Naive thymus-derived CD8-positive, alpha-beta T cell (primary cell): ENCODE measurements at regions not wholly inside any gene's neighbourhood (a gene's known extent, or its start where the extent isn't known, plus 50 kb on each side); places are given as distances from the start of the nearest gene placed in this dataset.

Source experiments
- ATAC-seq, 2 donors: fragments of 150-1000 bp; cut with Tn5 transposase in 1 of 2; sonication (Bioruptor Pico), chemical (Tn5 transposase) in 1 of 2; 1 replicate in 1 of 2; 2 replicates in 1 of 2; pipeline ENCODE4 v1.10.0; 2021; ENCODE audit warnings: mild to moderate bottlenecking in 2 of 2, moderate library complexity in 2 of 2
- POLR2A ChIA-PET: fragments of 350-600 bp; sonication (Branson Sonifier 250); formaldehyde crosslinking; loops from one replicate; lab custom pipeline; 2021; ENCODE audit warnings: antibody characterized with exemption; lab: Charles Lee
- DNase-seq, 10 donors: peaks; one replicate each; pipeline versions ENCODE4 v3.0.0 to v3.0.0-alpha.2; 2020 to 2022
- H3K27ac Mint-ChIP-seq, 10 donors: one replicate each; pipeline ENCODE4 v1.8.0; 2020 to 2022; ENCODE audit warnings: mild to moderate bottlenecking in 10 of 10, mixed read lengths in 10 of 10, moderate library complexity in 4 of 10, inconsistent platforms in 1 of 10
- H3K27me3 Mint-ChIP-seq, 5 donors: one replicate each; pipeline ENCODE4 v1.8.0; 2021 to 2022; ENCODE audit warnings: mixed read lengths in 5 of 5
- H3K36me3 Mint-ChIP-seq, 3 donors: one replicate each; pipeline ENCODE4 v1.8.0; 2020 to 2022; ENCODE audit warnings: mixed read lengths in 3 of 3, mild to moderate bottlenecking in 2 of 3, inconsistent platforms in 1 of 3
- H3K4me1 Mint-ChIP-seq, 4 donors: one replicate each; pipeline ENCODE4 v1.8.0; 2021 to 2022; ENCODE audit warnings: mixed read lengths in 4 of 4
- H3K4me3 Mint-ChIP-seq, 10 donors: one replicate each; pipeline ENCODE4 v1.8.0; 2020 to 2022; ENCODE audit warnings: mild to moderate bottlenecking in 10 of 10, mixed read lengths in 10 of 10, moderate library complexity in 6 of 10, inconsistent platforms in 1 of 10
- H3K9me3 Mint-ChIP-seq, 9 donors: one replicate each; pipeline ENCODE4 v1.8.0; 2020 to 2022; ENCODE audit warnings: mixed read lengths in 9 of 9, mild to moderate bottlenecking in 3 of 9, inconsistent platforms in 1 of 9, moderate library complexity in 1 of 9

DNA sequence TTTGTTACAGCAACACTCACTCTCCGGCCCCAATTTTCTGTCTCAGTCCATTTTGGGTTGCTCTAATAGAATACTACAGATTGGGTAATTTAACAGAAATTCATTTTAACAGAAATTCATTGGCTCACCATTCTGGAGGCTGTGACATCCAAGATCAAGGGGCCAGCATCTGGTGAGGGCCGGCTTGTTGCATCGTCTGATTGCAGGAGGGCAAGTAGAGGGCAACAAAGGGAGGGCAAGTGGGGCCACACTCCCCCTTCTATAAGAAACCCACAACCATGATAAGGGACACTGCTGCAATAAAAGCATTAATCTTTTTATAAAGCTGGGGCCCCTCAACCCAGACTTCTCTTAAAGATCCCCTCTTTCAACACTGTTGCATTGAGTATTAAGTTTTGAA, 260.1 kb upstream of the TMPRSS15 start:
- H3K27me3 Mint-ChIP-seq = no peaks in the 10 kb centered on the region
- POLR2A ChIA-PET = no interaction called here
- no peak overlapping the region for H3K4me3 Mint-ChIP-seq
- DNase-seq = no peak
- H3K9me3 Mint-ChIP-seq = peaks cover 0 to 13% (median 3%) of the 10 kb centered on the region in 9 donors
- no peaks in the 10 kb centered on the region for H3K4me1 Mint-ChIP-seq
- no peak for ATAC-seq
- no peak overlapping the region for H3K27ac Mint-ChIP-seq
- H3K36me3 Mint-ChIP-seq = no peaks in the 10 kb centered on the region

- DNase-seq = no peak
- no peak for ATAC-seq
- H3K4me1 Mint-ChIP-seq = no peaks in the 10 kb centered on the region
- no peak overlapping the region for H3K27ac Mint-ChIP-seq
- H3K9me3 Mint-ChIP-seq = peaks cover 0 to 19% (median 6%) of the 10 kb centered on the region in 9 donors
- H3K36me3 Mint-ChIP-seq = no peaks in the 10 kb centered on the region
- H3K27me3 Mint-ChIP-seq = no peaks in the 10 kb centered on the region
- H3K4me3 Mint-ChIP-seq = no peak overlapping the region
- POLR2A ChIA-PET = no interaction called here
These were observed 263.1 kb upstream of the TMPRSS15 start for GRCh38 chr21:18666725-18667124.

GRCh38 chr21:18673789-18674188, 270.2 kb upstream of the TMPRSS15 start:
- H3K36me3 Mint-ChIP-seq = no peaks in the 10 kb centered on the region
- H3K27me3 Mint-ChIP-seq = no peaks in the 10 kb centered on the region
- no peak overlapping the region for H3K27ac Mint-ChIP-seq

DNA sequence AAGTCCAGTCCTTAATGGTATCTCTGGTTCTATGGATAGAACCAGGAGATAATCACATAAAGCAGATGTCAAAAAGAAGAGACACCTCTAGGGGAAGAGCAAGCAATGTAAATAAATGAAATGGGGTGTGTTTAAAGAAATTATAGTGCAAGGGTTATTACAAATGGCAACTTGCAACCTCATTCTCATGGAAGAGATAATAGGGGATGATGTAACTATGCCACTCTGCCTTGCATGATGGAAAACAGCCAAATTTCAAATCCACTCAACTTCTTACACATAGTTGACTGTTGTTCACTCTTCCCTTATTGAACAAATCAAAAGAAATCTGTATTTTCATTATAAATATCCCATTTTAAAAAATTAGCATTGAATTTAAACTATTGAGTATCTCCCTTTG, 274.0 kb upstream of the TMPRSS15 start:
- POLR2A ChIA-PET = no interaction called here

More at GRCh38 chr21:18673789-18674188, 270.2 kb upstream of the TMPRSS15 start:
- H3K4me3 Mint-ChIP-seq = no peak overlapping the region
- ATAC-seq (no peak), DNase-seq (no peak)
- H3K9me3 Mint-ChIP-seq = peaks cover 2 to 21% (median 8%) of the 10 kb centered on the region in 9 donors
- H3K4me1 Mint-ChIP-seq = no peaks in the 10 kb centered on the region
- POLR2A ChIA-PET = no interaction called here

GRCh38 chr21:18705971-18706370, 302.4 kb upstream of the TMPRSS15 start:
- Mint-ChIP-seq H3K4me3 (no peak overlapping the region), H3K4me1 (no peaks in the 10 kb centered on the region), H3K9me3 (peaks cover 0 to 20% (median 4%) of the 10 kb centered on the region in 9 donors), H3K27me3 (no peaks in the 10 kb centered on the region), H3K27ac (no peak overlapping the region), H3K36me3 (no peaks in the 10 kb centered on the region)
- DNase-seq (no peak), ATAC-seq (no peak)
- POLR2A ChIA-PET = no interaction called here

More for the DNA sequence above, 274.0 kb upstream of the TMPRSS15 start:
- no peak for ATAC-seq
- H3K9me3 Mint-ChIP-seq = peaks cover 0 to 23% (median 5%) of the 10 kb centered on the region in 9 donors
- no peak for DNase-seq
- H3K27me3 Mint-ChIP-seq = no peaks in the 10 kb centered on the region
- no peak overlapping the region for H3K4me3 Mint-ChIP-seq
- H3K36me3 Mint-ChIP-seq = no peaks in the 10 kb centered on the region
- no peaks in the 10 kb centered on the region for H3K4me1 Mint-ChIP-seq
- H3K27ac Mint-ChIP-seq = no peak overlapping the region

DNA sequence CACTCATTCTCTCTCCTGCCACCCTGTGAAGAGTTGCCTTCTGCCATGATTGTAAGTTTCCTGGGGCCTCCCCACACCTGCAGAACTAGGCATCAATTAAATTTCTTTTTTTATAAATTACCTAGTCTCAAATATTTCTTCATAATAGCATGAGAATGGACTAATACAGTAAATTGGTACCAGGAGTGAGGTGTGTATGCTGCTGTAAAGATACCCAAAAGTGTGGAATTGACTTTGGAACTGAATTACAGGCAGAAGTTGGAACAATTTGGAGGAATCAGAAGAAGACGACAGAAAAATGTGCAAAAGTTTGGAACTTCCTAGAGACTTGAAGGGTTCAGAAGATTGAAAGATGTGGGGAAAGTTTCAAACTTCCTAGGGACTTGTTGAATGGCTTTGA, 308.1 kb upstream of the TMPRSS15 start:
- H3K27me3 Mint-ChIP-seq = no peaks in the 10 kb centered on the region
- H3K4me1 Mint-ChIP-seq = no peaks in the 10 kb centered on the region
- H3K36me3 Mint-ChIP-seq = no peaks in the 10 kb centered on the region
- POLR2A ChIA-PET = no interaction called here
- H3K27ac Mint-ChIP-seq = no peak overlapping the region
- DNase-seq (no peak), ATAC-seq (no peak)
- H3K4me3 Mint-ChIP-seq = no peak overlapping the region
- peaks cover 0 to 26% (median 5%) of the 10 kb centered on the region in 9 donors for H3K9me3 Mint-ChIP-seq

DNA sequence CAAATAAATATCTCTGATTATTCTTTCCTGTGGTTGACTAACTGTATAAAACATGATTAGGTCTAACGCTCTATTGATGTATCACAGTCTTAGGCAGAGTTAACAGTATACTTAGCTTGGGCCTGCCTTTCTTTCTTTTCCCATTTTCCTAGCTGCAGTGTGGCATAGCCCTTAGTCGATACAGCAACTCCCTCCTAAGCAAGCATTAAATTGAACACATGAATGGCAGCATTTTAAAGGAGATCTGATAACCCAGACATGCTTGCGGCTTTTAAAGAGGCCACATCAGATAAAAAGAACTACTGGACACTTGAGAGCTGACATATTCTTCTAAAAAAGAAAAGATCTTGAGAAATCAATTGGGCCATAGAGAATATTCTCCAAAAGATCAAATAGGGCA, 312.0 kb upstream of the TMPRSS15 start:
- Mint-ChIP-seq H3K27me3 (no peaks in the 10 kb centered on the region), H3K4me1 (no peaks in the 10 kb centered on the region), H3K27ac (no peak overlapping the region), H3K9me3 (peaks cover 0 to 26% (median 0%) of the 10 kb centered on the region in 9 donors), H3K4me3 (no peak overlapping the region), H3K36me3 (no peaks in the 10 kb centered on the region)
- ATAC-seq (no peak), DNase-seq (no peak)
- POLR2A ChIA-PET = no interaction called here

- H3K4me1 Mint-ChIP-seq = no peaks in the 10 kb centered on the region
- DNase-seq = no peak
- no peaks in the 10 kb centered on the region for H3K36me3 Mint-ChIP-seq
- no peak overlapping the region for H3K27ac Mint-ChIP-seq
- no peak for ATAC-seq
- no peak overlapping the region for H3K4me3 Mint-ChIP-seq
- peaks cover 0 to 21% (median 0%) of the 10 kb centered on the region in 9 donors for H3K9me3 Mint-ChIP-seq
- POLR2A ChIA-PET = no interaction called here
- H3K27me3 Mint-ChIP-seq = no peaks in the 10 kb centered on the region
These were observed 313.1 kb upstream of the TMPRSS15 start for GRCh38 chr21:18716578-18717138.

GRCh38 chr21:18722193-18722592, 318.6 kb upstream of the TMPRSS15 start:
- Mint-ChIP-seq H3K4me3 (no peak overlapping the region), H3K36me3 (no peaks in the 10 kb centered on the region), H3K27me3 (no peaks in the 10 kb centered on the region), H3K4me1 (no peaks in the 10 kb centered on the region), H3K9me3 (peaks cover 0 to 12% (median 6%) of the 10 kb centered on the region in 9 donors), H3K27ac (no peak overlapping the region)
- DNase-seq (no peak), ATAC-seq (no peak)
- POLR2A ChIA-PET = no interaction called here

- H3K36me3 Mint-ChIP-seq = no peaks in the 10 kb centered on the region
- ATAC-seq (no peak), DNase-seq (no peak)
- H3K9me3 Mint-ChIP-seq = peaks cover 0 to 13% (median 6%) of the 10 kb centered on the region in 9 donors
- no peaks in the 10 kb centered on the region for H3K27me3 Mint-ChIP-seq
- POLR2A ChIA-PET = no interaction called here
- H3K27ac Mint-ChIP-seq = no peak overlapping the region
- H3K4me3 Mint-ChIP-seq = no peak overlapping the region
- no peaks in the 10 kb centered on the region for H3K4me1 Mint-ChIP-seq
These were observed 319.6 kb upstream of the TMPRSS15 start for GRCh38 chr21:18723171-18723570.

GRCh38 chr21:18725653-18726052, 322.1 kb upstream of the TMPRSS15 start:
- ATAC-seq = no peak
- H3K4me3 Mint-ChIP-seq = no peak overlapping the region
- POLR2A ChIA-PET = no interaction called here

DNA sequence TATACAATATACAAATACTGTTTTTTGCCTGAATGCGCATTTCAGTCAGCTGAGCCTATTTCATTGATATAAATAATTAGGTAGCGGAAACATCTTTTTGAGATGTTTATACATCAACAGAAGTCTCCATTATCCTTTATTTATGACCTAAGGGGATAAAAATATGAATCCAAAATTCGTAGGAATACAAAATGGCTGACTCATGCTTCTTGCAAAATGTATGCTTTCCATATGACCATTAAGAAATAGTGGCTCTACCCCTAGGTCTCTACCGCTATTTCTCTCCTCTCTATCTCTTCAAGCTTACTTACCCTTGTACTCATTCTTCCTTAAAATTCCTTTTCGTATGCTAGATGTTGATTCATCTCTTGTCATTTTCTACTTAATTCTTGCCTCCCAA, 338.4 kb upstream of the TMPRSS15 start:
- H3K4me1 Mint-ChIP-seq = no peaks in the 10 kb centered on the region
- H3K9me3 Mint-ChIP-seq = peaks cover 0 to 22% (median 2%) of the 10 kb centered on the region in 9 donors
- DNase-seq = no peak
- peaks cover 0 to 2% (median 0%) of the 10 kb centered on the region in 5 donors for H3K27me3 Mint-ChIP-seq
- POLR2A ChIA-PET = no interaction called here
- H3K27ac Mint-ChIP-seq = no peak overlapping the region
- no peaks in the 10 kb centered on the region for H3K36me3 Mint-ChIP-seq
- H3K4me3 Mint-ChIP-seq = no peak overlapping the region
- no peak for ATAC-seq

More at GRCh38 chr21:18725653-18726052, 322.1 kb upstream of the TMPRSS15 start:
- Mint-ChIP-seq H3K36me3 (no peaks in the 10 kb centered on the region), H3K27ac (no peak overlapping the region), H3K9me3 (peaks cover 0 to 13% (median 7%) of the 10 kb centered on the region in 9 donors), H3K4me1 (no peaks in the 10 kb centered on the region), H3K27me3 (no peaks in the 10 kb centered on the region)
- DNase-seq = no peak

GRCh38 chr21:18743531-18743930, 339.9 kb upstream of the TMPRSS15 start:
- DNase-seq = no peak
- no peaks in the 10 kb centered on the region for H3K4me1 Mint-ChIP-seq
- ATAC-seq = no peak
- no peaks in the 10 kb centered on the region for H3K27me3 Mint-ChIP-seq
- no peak overlapping the region for H3K4me3 Mint-ChIP-seq
- H3K36me3 Mint-ChIP-seq = no peaks in the 10 kb centered on the region
- H3K9me3 Mint-ChIP-seq = peaks cover 0 to 30% (median 0%) of the 10 kb centered on the region in 9 donors
- POLR2A ChIA-PET = no interaction called here
- H3K27ac Mint-ChIP-seq = no peak overlapping the region

DNA sequence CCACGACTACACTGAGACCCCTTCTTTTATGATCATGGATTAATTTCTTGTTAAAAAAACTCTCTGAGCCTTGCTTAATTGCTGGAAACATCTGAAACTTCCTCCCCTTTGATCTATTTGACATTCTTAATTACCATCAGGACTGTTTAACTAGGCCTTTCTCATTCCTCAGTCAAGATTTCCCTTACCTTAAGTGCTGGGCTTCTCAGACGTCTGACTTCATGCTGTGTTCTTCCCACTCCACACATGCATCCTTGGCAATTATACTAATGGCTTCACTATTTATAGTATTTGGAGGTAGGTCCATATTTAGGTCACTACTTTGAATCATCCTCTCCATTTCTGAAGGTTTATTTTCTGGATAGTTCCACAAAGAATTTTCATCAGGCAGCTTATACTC, 341.3 kb upstream of the TMPRSS15 start:
- H3K27me3 Mint-ChIP-seq = no peaks in the 10 kb centered on the region
- ATAC-seq (no peak), DNase-seq (no peak)
- H3K9me3 Mint-ChIP-seq = peaks cover 0 to 30% (median 2%) of the 10 kb centered on the region in 9 donors
- H3K4me1 Mint-ChIP-seq = no peaks in the 10 kb centered on the region
- no peak overlapping the region for H3K27ac Mint-ChIP-seq
- no peak overlapping the region for H3K4me3 Mint-ChIP-seq
- POLR2A ChIA-PET = no interaction called here
- H3K36me3 Mint-ChIP-seq = no peaks in the 10 kb centered on the region
